GM21619 (cell line): ENCODE measurements at regions not wholly inside any gene's neighbourhood (a gene's known extent, or its start where the extent isn't known, plus 50 kb on each side); places are given as distances from the start of the nearest gene placed in this dataset.

ENCODE experiments used
- ATAC-seq: cut with Tn5 transposase; IDR thresholded peaks from one replicate; pipeline ENCODE4 v1.9.1; 2021; ENCODE audit not compliant: unreplicated experiment

DNA sequence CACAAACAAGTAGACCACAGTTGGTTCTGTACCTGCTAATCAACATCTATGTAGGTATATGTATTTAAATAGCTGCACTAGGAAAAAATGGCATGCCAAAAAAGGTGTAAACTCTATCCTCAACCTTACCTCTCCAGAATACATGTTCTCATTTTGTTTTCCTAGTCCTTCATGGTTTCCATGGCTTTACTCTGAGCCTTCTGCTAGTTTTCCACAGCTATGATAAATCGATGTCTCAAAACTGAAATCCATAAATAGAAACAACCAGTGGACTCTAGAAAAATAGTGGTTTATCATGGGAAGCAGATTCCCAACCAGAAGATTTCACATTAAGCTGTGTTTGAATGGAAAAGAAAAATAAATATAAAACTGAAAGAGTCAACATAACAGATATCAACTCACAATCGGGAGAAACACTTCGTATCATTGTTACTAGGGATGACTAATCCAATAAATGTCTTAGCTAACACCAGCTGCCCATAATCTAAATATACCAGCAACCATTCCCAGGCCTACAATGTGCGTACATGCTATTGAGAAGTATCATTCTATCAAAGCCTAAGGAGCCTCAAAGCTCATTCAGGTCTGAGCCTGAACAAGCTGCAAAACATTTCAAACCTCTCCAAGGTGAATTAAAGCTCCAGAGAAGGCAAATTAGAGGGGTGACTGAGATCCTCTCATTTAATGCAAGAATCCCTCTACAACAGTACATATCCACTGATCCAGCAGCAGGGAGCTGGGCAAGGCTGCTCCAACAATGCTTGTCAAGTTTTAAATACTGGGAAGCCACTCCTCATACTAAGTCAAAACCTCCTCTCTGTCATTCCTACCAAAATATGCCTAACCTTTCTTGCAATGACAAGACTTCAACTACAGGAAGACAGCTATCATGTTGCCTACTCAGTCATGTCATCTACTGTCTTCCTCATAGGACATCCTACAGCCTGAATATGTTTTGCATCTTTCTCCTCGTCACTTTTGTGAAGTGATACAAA is 90.2 kb downstream of the KCTD12 start:
- no peak for ATAC-seq

DNA sequence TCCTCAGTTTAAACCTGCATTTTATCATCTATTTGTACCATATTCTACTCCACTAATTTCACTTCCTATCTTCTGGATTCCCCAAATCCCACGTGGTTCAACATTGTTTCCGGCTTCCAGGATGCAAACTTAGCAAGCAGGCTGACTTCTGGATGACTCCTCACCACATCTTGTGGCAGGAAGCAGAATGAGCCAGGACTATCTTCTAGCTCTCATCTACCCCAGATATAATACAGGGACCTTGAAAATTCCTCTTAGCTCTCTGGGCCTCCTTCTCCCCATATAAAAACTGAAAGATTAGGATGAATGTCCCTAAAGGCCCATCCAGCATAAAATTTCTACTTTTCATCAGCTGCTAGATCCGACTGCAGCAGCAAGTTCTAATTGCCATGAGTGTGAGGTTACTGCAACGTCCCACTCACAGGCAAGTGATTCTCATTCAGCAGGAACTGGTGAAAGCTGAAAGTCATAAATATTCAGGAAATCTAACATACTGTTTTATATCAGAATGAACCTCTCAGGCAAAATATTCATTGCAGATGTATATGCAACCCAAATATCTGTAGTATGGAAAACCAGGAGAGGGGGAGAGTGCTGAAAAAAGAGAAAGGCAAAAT is 93.4 kb downstream of the KCTD12 start:
- no peak for ATAC-seq

DNA sequence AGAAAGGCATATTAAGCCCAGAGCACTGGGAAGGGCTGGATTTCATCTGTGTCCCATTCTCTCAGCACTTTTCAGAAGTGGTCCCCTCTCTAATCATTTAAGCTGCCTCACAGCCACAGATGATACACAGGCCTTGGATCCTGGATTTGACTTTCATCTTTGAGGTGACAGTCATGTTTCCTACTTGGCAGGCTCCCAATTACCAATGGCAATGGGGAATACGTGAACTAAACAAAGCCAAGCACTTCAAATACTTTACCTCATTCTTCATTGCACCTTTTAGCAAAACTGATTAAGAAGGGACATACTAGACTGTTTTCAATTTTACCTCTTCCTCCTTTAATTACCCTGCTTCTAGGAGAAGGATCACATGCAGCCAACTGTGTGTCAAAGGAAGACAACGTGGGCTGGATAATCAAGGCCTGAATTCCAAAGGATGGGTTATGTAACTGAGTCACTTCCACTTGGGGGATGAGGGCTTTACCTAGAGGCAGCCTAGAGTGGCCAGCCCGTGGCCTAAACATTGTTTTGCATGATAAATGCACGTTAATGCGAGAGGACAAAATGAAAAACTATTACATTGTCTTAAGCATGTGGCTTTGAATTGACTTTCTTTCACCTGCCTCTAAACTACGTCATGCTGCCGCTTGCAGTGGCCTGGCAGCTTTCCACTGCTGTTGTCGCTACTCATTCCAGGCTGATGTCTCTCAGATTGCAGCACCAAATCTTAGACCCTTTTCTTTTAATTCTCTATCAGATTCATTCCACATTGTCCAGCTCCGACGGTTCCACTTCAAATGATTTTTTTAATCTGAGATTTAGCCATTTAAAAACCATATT is 95.0 kb downstream of the KCTD12 start:
- no peak for ATAC-seq

DNA sequence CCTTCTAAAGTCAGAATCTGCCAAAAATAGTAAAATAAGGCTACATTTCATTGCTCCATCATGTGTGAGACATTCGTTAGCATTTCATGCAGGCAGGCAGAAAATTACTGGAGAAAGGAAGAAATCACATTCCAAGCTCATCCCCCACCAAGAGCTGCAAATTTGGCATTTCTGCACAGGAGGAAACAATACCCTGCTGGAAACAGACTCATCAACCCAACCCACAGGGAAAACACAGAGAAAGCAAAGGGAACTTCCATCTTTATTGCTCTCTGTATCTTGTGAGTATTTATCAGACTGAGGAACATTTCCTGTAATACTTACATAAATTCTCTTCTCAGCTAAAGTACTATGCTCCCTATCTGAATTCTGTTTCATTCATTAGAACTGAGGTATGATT is 95.7 kb downstream of the KCTD12 start:
- ATAC-seq = no peak

DNA sequence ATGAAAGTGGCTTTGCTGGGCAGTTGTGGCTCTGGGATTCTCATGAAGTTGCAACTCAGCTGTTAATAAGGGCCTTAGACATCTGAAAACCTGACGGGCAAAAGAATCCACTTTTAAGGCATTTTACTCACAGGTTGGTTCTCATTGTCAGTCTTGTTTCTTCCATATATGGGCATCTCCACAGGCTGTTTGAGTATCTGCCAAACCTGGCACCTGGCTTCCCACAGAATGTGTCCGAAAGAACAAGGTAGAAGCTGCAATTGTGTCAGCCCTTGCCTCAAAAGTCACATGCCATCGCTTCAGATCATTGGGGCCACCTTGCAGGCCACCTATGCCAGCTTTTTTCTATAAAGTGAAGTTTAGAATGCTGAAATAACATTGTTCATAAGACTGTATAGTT is 102.4 kb downstream of the KCTD12 start:
- ATAC-seq = no peak

DNA sequence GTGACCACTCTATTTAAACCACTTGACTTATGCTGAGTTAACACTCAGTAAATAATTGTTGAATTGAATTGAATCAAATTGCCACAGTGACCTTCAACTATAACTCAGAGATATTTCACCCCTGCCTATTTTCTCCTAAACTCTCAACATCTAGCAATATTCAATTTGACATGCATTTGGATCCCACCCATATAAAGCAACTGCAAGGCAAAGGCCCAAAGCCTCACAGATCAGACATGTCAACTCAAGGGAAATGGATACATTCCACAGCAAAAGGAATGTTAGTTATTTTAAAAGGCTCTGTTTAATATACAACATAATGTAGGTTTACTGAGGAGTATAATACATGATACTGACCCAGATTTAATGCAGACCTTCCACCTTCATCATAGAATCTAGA is 107.4 kb downstream of the KCTD12 start:
- ATAC-seq = no peak

DNA sequence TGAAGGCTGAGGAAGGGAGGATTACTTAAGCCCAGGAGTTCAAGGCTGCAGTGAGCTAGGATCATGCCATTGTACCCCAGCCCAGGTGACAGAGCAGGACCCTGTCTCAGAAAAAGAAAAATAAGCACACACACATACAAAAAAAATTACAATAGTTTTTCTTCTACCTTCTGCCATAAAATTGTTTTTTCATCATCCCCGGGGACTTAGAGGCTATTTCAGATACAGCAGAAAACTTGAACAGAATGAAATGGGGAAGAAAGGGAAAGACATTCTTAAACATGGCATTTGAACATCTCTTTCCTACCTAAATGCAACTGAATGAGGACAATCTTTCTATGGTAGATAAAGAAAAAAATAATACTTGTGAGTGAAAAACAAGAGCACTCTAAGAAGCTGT is 109.1 kb downstream of the KCTD12 start:
- no peak for ATAC-seq

DNA sequence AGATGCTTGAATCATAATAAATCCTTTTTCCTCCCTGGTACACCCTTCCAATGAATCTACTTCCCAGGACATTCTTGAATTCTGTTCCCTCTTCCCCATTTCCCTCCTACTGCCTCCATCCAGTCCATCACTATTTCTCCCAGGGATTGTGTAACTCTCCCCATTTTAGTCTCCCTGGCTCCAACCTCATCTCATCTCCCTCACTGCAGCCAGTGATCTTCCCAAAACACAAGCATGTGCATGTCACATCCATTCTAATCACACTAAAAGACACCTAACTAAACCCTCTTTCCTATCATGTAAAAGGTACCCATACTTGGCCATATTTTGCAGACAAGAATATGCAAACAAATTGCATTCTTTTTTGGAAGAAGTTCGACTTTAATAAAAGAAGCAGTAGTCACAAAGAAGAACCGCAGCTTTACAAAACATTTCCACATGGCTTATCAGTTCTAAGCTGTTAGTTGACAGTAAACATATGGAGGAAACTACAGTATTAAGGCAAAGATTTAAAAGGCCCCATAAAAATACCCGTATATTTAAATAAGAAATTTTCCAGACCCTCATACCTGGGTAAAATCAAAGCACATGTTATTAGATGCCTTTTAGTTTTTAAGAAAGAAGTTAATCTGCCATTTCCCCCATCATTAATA is 111.0 kb downstream of the KCTD12 start:
- no peak for ATAC-seq

DNA sequence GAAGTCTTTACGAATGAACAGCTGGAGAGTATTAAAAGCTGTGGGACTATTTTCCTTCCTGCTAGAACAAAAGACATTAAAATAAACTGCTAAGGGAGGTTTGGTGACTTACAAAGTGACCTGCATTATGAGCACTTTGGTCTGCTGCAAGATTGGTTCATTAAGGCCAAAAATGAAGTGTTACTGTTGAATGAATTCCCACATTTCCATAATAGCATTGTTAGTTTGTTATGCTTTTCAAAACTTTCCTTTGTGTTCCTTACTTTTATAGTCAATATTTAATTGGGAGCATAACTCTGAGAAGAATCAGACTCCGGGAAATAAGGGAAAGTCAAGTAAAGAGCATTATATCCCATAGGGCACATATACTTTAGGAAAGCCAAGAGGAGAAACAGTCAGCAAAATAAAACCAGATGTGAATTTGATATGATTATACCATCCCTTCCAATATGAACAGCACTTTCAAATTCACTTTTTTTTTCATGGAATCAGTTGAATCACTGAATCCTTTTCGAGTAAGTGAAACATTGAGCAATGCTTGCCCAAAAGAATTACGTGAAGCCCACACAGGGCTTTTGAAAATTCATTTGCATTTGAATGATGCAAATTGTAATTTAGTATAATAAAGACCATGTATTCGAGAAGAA is 112.6 kb downstream of the KCTD12 start:
- no peak for ATAC-seq

GRCh38 chr13:76772241-76772640 is 114.0 kb downstream of the KCTD12 start:
- ATAC-seq = no peak

- ATAC-seq = no peak
Measured at GRCh38 chr13:76769271-76769791, 116.9 kb downstream of the KCTD12 start.

GRCh38 chr13:76768384-76768783 is 117.8 kb downstream of the KCTD12 start:
- ATAC-seq = no peak

DNA sequence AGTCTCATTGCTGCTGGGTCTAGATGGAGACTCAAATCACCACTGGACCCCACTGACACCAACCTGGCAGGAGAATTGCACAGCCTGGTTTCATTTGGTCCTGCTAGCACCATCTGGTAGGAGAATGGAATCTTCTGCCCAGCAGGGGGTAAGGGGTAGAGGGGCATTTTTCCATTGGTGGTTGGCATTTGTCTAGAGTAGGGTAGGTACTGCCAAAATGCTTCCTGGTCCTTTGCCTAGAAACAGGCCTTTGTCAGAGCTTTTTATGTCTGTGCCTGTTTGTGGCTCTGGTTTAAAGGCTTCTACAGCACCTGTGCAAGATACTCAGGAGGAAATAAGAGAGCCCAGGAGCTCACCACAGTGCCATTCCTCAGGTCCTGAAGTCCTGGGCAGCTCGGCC is 121.3 kb downstream of the KCTD12 start:
- no peak for ATAC-seq

GRCh38 chr13:76764429-76764828 is 121.8 kb downstream of the KCTD12 start:
- no peak for ATAC-seq

DNA sequence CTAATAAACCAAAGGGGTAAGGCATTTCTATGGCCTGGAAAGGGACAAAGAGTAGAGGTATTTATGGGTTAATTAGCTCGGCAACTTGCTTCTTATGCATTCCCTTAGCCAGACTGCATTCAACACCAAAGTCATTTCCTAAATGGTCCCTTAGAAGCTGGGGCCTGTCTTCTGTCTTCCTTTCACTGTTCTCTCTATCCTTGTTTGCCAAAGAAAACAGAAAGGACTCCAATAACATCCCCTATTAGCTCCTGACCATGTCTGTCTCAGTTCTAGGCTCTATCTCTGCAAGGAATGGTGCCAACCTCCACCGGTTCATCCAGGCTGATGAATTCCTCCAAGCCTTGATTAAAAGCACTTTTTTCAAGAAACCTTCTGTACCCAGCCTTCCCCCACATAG is 123.5 kb downstream of the KCTD12 start:
- ATAC-seq = no peak

- no peak for ATAC-seq
Measured at GRCh38 chr13:76759877-76760276, 126.3 kb downstream of the KCTD12 start.

GRCh38 chr13:76758738-76759137 is 127.5 kb downstream of the KCTD12 start:
- ATAC-seq = no peak

GRCh38 chr13:76758257-76758656 is 127.9 kb downstream of the KCTD12 start:
- ATAC-seq = no peak

DNA sequence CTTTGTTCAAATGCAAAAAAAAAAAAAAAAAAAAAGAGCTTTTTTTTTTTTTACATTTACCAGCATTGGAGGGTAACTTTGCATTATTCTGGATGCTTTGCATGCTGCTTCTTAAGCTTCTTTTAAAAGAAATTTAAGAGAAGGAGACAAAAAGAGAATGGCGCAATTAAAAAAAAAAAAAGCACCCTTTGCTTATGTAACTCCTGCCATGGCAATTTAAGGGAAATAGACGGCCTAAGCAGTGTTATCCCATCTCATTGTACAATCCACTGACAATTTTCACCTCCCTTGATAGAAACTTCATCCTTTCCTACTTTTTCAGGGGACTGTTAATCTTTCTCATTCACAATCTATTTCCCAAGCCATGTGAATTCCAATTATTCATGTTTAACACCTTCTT is 129.8 kb downstream of the KCTD12 start:
- no peak for ATAC-seq

DNA sequence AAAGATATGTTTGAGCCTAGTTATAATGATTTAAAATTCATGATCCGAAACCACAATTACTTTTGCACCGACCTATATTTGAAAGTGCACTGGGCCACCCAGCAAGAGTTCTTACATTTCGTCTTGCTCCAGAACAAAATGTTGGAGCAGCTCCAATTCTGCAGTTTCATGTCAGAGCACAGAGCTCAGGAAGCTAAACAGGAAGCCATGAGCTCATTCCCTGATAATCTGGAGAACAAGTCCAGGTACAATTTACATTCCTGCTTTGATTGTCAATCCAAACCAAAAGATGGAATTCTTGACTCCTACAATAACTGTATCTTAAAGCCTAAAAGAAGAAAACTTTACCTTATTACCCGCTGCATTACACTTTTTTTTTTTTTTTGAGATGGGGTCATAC is 131.8 kb downstream of the KCTD12 start:
- ATAC-seq = no peak
